ENCODE measurements at regions not wholly inside any gene's neighbourhood (a gene's known extent, or its start where the extent isn't known, plus 50 kb on each side); places are given as distances from the start of the nearest gene placed in this dataset.

GRCh38 chr2:138324068-138324771 is 177.3 kb upstream of the SPOPL start:
- TF ChIP-seq CTCF (IDR thresholded peaks at IDR 0.05) (no peak), POLR2A (IDR thresholded peaks at IDR 0.05) (no peak)
